ENCODE measurements at regions not wholly inside any gene's neighbourhood (a gene's known extent, or its start where the extent isn't known, plus 50 kb on each side); places are given as distances from the start of the nearest gene placed in this dataset.

- TF ChIP-seq CTCF (conservative IDR thresholded peaks at IDR 0.05 in 1 of 2, IDR thresholded peaks at IDR 0.05 in 1 of 2; ENCODE audit: extremely low read depth in 1 of 2, insufficient read depth in 1 of 2, low read depth in 1 of 2, low read length in 2 of 2) (no peak), EZH2 (IDR thresholded peaks at IDR 0.05; ENCODE audit: borderline replicate concordance, low read length) (no peak)
Measured at GRCh38 chr13:33696530-33696929, 121.4 kb upstream of the RFC3 start.
